ENCODE measurements at regions not wholly inside any gene's neighbourhood (a gene's known extent, or its start where the extent isn't known, plus 50 kb on each side); places are given as distances from the start of the nearest gene placed in this dataset.
A peak's percentile ranks its signal among the peaks of the same experiment; 100 is the strongest.
"Not testable (repeated sequence)": the region's sequence is repeated elsewhere in the genome, so short reads cannot be mapped to it uniquely, and the experiment has no call there.

GRCh38 chr17:6928193-6928592, 67.7 kb upstream of the ALOX12 start:
- H3K27ac ChIP-seq, result no peak overlapping the region
- no peaks in the 10 kb centered on the region for H3K27me3 ChIP-seq
- H4K20me1 ChIP-seq, result no peaks in the 10 kb centered on the region
- peaks cover 7 to 42% (median 21%) of the 10 kb centered on the region in 10 experiments; a peak in 18 of 20 replicates for H3K4me1 ChIP-seq
- H3K9me3 ChIP-seq (replicated peaks in 1 of 11), result peaks cover 11 to 32% (median 26%) of the 10 kb centered on the region in 11 experiments; a peak in 21 of 22 replicates
- peak overlapping the region in 4 of 11 experiments; percentile 2 to 17 (median 8); a peak in 1 of 22 replicates for H3K4me2 ChIP-seq
- H3K36me3 ChIP-seq, result peaks cover 0 to 3% (median 0%) of the 10 kb centered on the region in 11 experiments; a peak in 1 of 22 replicates
- no peak overlapping the region for H3K4me3 ChIP-seq
- no peak overlapping the region for H3K9ac ChIP-seq
- TF ChIP-seq Cebpa-rat (IDR thresholded peaks at IDR 0.05), result no peak

DNA sequence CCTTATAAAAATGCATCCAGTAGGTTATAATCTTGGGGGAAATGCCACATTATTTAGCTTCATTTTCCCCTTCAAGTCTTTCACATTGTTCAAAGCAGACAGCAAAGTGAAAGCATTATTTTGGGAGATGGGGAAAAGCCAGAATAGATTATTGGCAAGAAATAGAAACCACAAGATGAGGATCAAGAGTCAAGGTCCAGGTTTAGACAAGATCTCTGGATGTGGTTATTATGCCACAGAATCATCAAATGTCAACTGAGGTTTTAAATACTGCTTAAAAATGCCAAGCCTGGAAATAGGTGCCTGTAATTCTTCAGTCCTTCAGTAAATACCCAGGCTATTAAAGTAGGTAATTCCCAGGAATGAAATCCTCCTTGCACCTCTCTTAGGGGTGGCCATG, 65.1 kb upstream of the ALOX12 start:
- no peak overlapping the region for H3K9ac ChIP-seq
- H3K27ac ChIP-seq, result no peak overlapping the region
- H3K4me3 ChIP-seq, result no peak overlapping the region
- peak overlapping the region in 8 of 11 experiments; percentile 10 to 58 (median 38); a peak in 14 of 22 replicates for H3K4me2 ChIP-seq
- no peaks in the 10 kb centered on the region for H3K27me3 ChIP-seq
- no peaks in the 10 kb centered on the region for H4K20me1 ChIP-seq
- peaks cover 0 to 7% (median 0%) of the 10 kb centered on the region in 11 experiments; a peak in 1 of 22 replicates for H3K36me3 ChIP-seq
- peaks cover 6 to 26% (median 11%) of the 10 kb centered on the region in 10 experiments; a peak in 15 of 20 replicates for H3K4me1 ChIP-seq
- H3K9me3 ChIP-seq (replicated peaks in 1 of 11), result peaks cover 19 to 46% (median 41%) of the 10 kb centered on the region in 11 experiments
- TF ChIP-seq Cebpa-rat (IDR thresholded peaks at IDR 0.05), result no peak

- not testable (repeated sequence) for H4K20me1 ChIP-seq, H3K9ac ChIP-seq, H3K27ac ChIP-seq, H3K27me3 ChIP-seq, H3K4me3 ChIP-seq, H3K4me2 ChIP-seq
- Histone ChIP-seq H3K4me1 (peaks cover 0 to 30% (median 19%) of the 10 kb centered on the region in 10 experiments; a peak in 12 of 20 replicates), H3K36me3 (peaks cover 0 to 13% (median 0%) of the 10 kb centered on the region in 11 experiments; a peak in 1 of 22 replicates), H3K9me3 (replicated peaks in 1 of 11) (peaks cover 27 to 54% (median 46%) of the 10 kb centered on the region in 11 experiments)
Measured at GRCh38 chr17:6934544-6934943, 61.3 kb upstream of the ALOX12 start.

DNA sequence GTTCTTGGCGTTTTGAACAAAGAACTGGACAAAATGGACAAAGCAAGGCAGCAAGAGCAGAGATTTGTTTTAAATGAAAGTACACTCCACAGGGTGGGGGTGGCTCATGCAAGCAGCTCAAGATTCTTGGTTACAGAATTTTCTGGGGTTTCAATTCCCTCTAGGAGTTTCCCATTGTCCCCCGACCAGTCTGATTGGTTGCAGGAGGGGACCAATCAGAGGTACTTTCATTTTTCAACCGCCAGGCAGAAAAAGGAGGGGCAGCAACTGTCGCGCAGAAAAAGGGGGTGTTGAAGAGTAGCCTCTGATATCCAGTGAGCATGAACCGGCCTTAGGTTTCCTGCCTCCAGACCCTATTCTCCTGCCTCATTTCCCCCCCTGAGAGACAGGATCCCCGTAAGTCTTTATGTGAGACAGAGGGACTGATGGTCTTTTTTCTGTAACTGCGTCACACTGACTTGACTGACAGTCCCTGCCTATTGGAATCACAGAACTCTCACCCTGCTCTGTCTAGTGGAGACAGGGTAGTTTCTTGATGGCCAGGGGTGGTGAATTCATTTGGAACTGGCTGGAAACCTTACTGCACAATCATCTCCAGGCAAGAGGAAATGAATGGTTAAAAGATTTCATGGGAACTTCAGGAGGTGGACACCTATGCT, 59.4 kb upstream of the ALOX12 start:
- Histone ChIP-seq H3K27ac (no peak overlapping the region), H3K9me3 (replicated peaks in 1 of 11) (peaks cover 27 to 59% (median 47%) of the 10 kb centered on the region in 11 experiments), H3K9ac (no peak overlapping the region), H3K4me2 (no peak overlapping the region), H3K36me3 (peaks cover 0 to 13% (median 0%) of the 10 kb centered on the region in 11 experiments; a peak in 1 of 22 replicates), H3K4me3 (no peak overlapping the region), H4K20me1 (no peaks in the 10 kb centered on the region), H3K27me3 (no peaks in the 10 kb centered on the region), H3K4me1 (peaks cover 0 to 27% (median 12%) of the 10 kb centered on the region in 10 experiments; a peak in 12 of 20 replicates)
- TF ChIP-seq Cebpa-rat (IDR thresholded peaks at IDR 0.05), result no peak

- no peak overlapping the region for H3K9ac ChIP-seq
- no peaks in the 10 kb centered on the region for H4K20me1 ChIP-seq
- H3K36me3 ChIP-seq, result 0 out of 22 replicates have a peak, but pooled peaks cover 0 to 13% (median 0%) of the 10 kb centered on the region in 11 experiments
- no peaks in the 10 kb centered on the region for H3K27me3 ChIP-seq
- no peak for TF ChIP-seq Cebpa-rat (IDR thresholded peaks at IDR 0.05)
- H3K27ac ChIP-seq, result no peak overlapping the region
- peaks cover 22 to 39% (median 29%) of the 10 kb centered on the region in 11 experiments for H3K9me3 ChIP-seq (replicated peaks in 1 of 11)
- H3K4me1 ChIP-seq, result peaks cover 10 to 26% (median 14%) of the 10 kb centered on the region in 10 experiments; a peak in 19 of 20 replicates
- H3K4me3 ChIP-seq, result no peak overlapping the region
- peak overlapping the region in 6 of 11 experiments; percentile 16 to 62 (median 46); a peak in 10 of 22 replicates for H3K4me2 ChIP-seq
Measured at GRCh38 chr17:6938637-6939036, 57.2 kb upstream of the ALOX12 start.

DNA sequence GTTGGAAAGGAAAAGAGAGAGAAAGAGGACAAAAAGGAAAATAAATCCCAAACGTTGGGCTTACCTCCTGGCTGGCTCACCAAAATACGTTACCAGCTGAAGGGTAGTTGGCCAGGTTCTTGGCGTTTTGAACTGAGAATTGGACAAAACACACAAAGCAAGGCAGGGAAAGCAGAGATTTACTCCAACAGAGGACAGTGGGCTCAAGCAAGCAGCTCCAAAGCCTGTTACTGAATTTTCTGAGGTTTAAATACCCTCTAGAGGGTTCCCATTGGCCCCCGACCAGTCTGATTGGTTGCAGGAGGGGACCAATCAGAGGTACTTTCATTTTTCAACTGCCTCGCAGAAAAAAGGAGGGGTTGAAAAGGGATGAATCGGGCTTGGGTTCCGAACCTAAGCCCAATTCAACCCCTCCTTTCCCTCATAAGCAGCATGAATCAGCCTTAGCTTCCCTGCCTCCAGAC, 55.6 kb upstream of the ALOX12 start:
- H3K27ac ChIP-seq, result no peak overlapping the region
- H3K9me3 ChIP-seq (replicated peaks in 1 of 11), result peaks cover 8 to 26% (median 15%) of the 10 kb centered on the region in 11 experiments; a peak in 19 of 22 replicates
- no peaks in the 10 kb centered on the region for H3K27me3 ChIP-seq
- no peak for TF ChIP-seq Cebpa-rat (IDR thresholded peaks at IDR 0.05)
- peak overlapping the region in 3 of 11 experiments; percentile 1 to 61 (median 3); a peak in 2 of 22 replicates for H3K4me2 ChIP-seq
- H3K4me1 ChIP-seq, result peaks cover 11 to 26% (median 14%) of the 10 kb centered on the region in 10 experiments; a peak in 19 of 20 replicates
- no peak overlapping the region for H3K9ac ChIP-seq
- H4K20me1 ChIP-seq, result no peaks in the 10 kb centered on the region
- 0 out of 22 replicates have a peak, but pooled peaks cover 0 to 6% (median 0%) of the 10 kb centered on the region in 11 experiments for H3K36me3 ChIP-seq
- no peak overlapping the region for H3K4me3 ChIP-seq

DNA sequence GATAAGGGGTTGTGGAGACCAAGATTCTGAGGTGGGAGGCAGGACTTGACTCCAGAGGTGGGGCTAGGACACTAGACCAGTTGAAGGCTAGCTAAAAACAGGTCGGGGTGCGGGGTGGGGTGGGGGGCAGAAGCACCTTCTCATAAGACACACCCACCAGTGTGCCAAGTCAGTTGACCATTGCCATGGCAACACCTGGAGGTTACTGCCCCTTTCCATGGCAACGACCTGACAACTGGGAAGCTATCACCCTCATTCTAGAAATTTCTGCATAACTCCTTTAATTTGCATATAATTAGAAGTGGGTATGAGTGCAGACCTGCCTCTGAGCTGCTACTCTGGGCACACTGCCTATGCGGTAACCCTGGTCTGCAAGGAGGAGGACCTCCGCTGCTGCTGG, 53.9 kb upstream of the ALOX12 start:
- H3K4me1 ChIP-seq, result peaks cover 11 to 26% (median 14%) of the 10 kb centered on the region in 10 experiments; a peak in 19 of 20 replicates
- H3K36me3 ChIP-seq, result no peaks in the 10 kb centered on the region
- no peaks in the 10 kb centered on the region for H3K27me3 ChIP-seq
- no peak overlapping the region for H3K4me3 ChIP-seq
- TF ChIP-seq Cebpa-rat (IDR thresholded peaks at IDR 0.05), result no peak
- H3K9ac ChIP-seq, result no peak overlapping the region
- no peaks in the 10 kb centered on the region for H4K20me1 ChIP-seq
- no peak overlapping the region for H3K4me2 ChIP-seq
- H3K27ac ChIP-seq, result no peak overlapping the region
- H3K9me3 ChIP-seq (replicated peaks in 1 of 11), result peaks cover 0 to 8% (median 0%) of the 10 kb centered on the region in 11 experiments; a peak in 2 of 22 replicates

- TF ChIP-seq Cebpa-rat (IDR thresholded peaks at IDR 0.05), result no peak
- no peak overlapping the region for H3K27ac ChIP-seq
- no peak overlapping the region for H3K4me3 ChIP-seq
- no peaks in the 10 kb centered on the region for H3K36me3 ChIP-seq
- H3K27me3 ChIP-seq, result no peaks in the 10 kb centered on the region
- peaks cover 15 to 30% (median 22%) of the 10 kb centered on the region in 10 experiments for H3K4me1 ChIP-seq
- no peak overlapping the region for H3K9ac ChIP-seq
- H4K20me1 ChIP-seq, result no peaks in the 10 kb centered on the region
- peak overlapping the region in 5 of 11 experiments; percentile 19 to 54 (median 25); a peak in 8 of 22 replicates for H3K4me2 ChIP-seq
- H3K9me3 ChIP-seq (replicated peaks in 1 of 11), result peaks cover 0 to 4% (median 0%) of the 10 kb centered on the region in 11 experiments; a peak in 1 of 22 replicates
Measured at GRCh38 chr17:6943406-6943805, 52.4 kb upstream of the ALOX12 start.
